ENCODE measurements at regions not wholly inside any gene's neighbourhood (a gene's known extent, or its start where the extent isn't known, plus 50 kb on each side); places are given as distances from the start of the nearest gene placed in this dataset.
"Not testable (repeated sequence)": the region's sequence is repeated elsewhere in the genome, so short reads cannot be mapped to it uniquely, and the experiment has no call there.

- DNase-seq (ENCODE audit: low spot score): no peak
Observed at GRCh38 chr6:9704989-9705388, 709.9 kb downstream of the TFAP2A start.

DNA sequence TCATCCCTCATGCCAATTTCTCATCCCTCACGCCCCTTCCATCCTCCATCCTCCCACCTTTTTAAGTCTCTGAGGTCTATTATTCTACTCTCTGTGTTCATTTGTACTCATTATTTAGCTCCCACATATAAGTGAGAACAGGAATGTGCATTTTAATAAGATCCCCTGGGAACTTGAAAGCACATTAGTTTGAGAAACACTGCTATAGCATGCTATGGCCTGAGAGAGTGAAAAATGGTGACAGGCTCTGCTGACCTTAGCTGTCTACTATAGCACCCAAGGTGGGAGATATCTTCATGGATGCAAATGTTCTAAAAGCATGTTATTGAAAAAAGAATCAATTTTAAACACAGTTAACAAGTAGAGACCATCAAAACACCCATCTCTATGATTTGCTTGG is 712.0 kb downstream of the TFAP2A start:
- no peak for DNase-seq (ENCODE audit: low spot score)

DNA sequence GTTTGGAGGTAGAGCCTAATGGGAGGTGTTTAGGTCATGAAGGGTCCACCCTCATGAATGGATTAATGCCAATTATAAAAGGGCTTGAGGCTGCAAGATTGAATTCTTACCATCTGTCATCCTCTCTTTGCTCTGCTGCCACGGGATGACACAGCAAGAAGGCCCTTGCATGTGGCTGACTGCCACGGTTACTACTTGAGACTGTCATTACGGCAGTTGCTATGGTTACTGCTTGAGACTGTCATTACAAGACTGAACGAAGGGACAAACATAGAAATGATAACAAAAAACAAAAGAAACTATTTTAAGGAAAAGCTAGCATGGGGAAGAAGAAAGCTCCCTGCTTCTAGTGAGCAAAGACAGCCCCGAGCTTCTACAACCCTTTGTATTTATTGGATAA is 715.0 kb downstream of the TFAP2A start:
- DNase-seq (ENCODE audit: low spot score): peak; percentile 7

DNA sequence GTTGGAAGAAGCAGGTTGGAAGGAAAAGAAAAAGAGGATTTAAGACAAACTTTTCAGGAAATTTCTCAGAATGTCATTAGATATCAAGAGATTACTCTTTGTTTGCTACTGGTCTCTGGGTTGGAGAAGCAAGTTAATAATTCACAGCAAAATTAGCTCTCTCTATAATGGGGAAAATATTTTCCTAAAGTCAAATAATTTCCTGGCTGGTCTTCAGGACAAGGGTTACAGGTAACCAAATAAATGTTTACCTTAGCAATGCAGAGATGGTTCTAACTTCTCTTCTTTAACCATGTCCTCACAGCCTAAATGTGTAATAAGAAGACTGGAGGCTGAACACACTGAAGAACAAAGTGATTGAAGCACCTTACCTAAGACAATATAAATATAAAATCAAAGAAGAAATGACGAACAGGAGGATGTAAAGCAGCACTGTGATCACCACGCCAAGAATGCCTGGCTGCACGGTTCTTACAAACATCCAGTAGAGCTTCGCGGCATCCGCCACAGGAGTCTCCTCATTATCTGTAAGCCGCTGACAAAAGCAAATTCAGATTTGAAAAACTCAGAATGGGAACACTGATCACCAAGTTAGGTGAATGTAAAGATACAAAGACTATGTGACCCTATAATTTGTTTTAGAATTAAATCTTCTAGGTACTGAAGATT is 717.5 kb downstream of the TFAP2A start:
- no peak for DNase-seq (ENCODE audit: low spot score)

DNA sequence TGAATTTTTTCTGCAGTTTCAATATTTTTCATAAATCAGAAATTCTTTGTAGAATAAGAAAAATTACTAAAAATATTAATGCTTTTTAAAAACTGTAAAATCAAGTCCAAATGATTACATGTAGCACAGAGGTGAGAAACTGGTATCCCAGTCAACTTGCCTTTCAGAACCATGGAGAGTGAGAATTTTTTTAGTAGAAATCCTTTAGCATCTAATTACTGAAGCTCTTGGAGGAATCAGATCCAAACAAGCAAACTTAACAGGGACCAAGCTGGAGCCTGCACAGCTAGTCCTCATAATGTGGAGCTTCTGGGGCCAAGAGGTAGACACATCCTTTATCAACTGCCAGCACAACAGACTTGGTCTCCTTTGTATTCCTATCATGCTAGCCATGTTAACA is 724.5 kb downstream of the TFAP2A start:
- no peak for DNase-seq (ENCODE audit: low spot score)

DNA sequence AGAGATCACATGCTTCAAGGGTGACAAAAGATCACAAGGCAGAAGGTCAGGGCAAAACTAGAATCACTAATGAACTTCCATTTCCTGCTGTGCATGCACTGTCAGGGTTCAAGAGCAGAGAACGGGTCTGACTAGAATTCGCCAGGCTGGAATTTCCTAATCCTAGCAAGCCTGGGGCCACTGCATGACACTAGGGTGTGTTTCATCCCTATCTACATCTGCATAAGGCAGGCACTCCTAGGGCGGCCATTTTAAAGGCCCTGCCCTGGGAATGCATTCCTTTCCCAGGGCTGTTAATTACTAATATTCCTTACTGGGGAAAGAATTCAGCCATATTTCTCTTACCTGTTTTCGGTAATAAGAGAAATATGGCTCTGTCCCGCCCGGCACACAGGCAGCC is 734.1 kb downstream of the TFAP2A start:
- not testable (repeated sequence) for DNase-seq (ENCODE audit: low spot score)

DNA sequence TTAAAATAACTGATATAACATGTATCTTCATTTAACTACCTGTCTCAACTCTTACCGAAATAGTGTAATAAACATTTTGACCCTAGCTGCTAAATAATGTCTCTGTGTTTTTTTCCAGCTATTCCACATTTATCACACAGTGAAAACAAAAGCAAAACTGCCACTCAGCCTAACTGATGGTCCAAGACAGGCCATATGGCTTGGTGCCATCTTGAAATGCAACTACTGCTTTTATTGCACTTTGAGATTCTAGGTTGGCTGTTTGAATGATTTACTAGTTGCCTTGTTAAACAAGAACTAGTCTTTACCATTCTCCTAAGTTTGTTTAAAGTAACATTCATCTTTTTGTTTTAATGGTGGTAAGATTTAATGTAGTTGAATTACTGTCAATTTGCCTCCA is 739.8 kb downstream of the TFAP2A start:
- DNase-seq (ENCODE audit: low spot score): no peak

DNA sequence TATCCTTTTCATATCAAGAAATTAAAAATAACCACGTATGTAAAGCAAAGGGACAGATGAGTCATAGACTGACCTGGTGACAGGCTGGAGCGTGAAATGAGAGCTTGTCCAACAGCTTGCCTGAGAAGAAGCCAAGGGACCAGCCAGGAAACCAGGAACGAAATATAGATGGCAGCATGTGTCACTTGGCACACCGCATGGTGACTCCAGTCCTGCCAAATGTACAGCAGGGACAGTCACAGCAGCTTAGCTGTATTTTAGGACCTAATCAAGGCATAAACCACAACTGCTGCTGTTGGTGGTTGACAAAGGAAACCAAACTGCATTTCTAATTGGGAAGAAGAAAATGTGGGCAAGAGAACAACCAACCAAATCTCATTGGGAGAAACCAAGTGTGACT is 755.0 kb downstream of the TFAP2A start:
- DNase-seq (ENCODE audit: low spot score): no peak

GRCh38 chr6:9657994-9658393 is 756.9 kb downstream of the TFAP2A start:
- DNase-seq (ENCODE audit: low spot score): no peak

DNA sequence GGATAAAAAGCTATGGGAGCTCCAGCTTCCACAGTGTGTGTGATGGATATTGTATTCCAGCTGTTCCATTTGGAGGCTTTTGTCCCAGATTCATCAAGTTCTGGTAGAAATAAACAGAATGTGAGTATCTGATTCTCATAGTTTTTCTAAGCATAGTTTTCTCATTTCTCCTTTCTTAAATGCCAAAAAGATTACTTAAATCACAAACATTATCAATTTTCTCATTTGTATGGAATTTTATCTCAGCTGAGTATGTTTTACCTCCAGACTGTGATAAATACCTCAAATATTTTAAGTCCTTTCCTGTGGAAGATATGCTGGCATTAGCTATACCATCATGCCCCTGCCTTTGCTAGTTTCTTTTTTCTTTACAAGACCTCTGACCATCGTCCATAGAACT is 767.3 kb downstream of the TFAP2A start:
- DNase-seq (ENCODE audit: low spot score): no peak

- no peak for DNase-seq (ENCODE audit: low spot score)
Observed at GRCh38 chr6:9647071-9647445, 767.8 kb downstream of the TFAP2A start.

- DNase-seq (ENCODE audit: low spot score): peak; percentile 34
Observed at GRCh38 chr6:9646342-9647070, 768.4 kb downstream of the TFAP2A start.

DNA sequence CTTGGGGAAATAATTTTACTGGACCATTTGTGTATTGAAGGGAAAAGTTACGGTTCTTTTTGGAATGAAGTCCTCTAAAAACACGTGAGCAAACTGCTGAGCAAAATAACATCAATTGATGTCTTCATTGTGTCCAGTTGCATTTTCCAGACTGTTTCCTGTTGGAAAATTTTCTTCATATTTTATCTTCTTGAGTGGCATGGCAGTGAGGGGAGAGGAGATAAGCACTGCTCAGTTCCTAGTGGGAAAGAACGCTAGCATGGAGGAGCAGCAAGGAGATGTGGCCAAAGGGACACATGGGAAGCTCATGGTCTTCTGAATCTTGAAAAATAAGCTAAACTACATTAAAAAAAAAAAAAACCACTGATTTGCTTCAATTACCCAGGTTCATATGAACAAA is 776.0 kb downstream of the TFAP2A start:
- no peak for DNase-seq (ENCODE audit: low spot score)

- DNase-seq (ENCODE audit: low spot score): no peak
Observed at GRCh38 chr6:9634776-9635175, 780.1 kb downstream of the TFAP2A start.

DNA sequence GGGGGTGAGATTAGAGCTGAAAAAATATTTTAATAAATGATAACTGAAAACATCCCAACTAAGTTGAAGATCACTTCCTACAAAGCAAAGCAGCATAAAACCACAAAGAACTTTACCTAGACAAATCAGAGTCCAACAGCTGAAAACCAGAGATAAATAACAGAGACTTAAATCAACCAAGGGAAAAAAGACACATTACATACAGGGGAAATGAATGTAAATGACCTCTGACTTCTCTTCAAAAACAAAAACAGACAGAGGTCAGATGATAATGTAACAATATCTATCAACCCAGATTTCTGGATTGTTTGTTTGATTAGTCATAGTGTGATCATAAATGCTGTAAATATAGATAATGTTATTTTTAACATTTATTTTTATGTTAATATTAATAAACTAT is 782.8 kb downstream of the TFAP2A start:
- DNase-seq (ENCODE audit: low spot score): no peak

GRCh38 chr6:9628819-9629218 is 786.1 kb downstream of the TFAP2A start:
- DNase-seq (ENCODE audit: low spot score): no peak

DNA sequence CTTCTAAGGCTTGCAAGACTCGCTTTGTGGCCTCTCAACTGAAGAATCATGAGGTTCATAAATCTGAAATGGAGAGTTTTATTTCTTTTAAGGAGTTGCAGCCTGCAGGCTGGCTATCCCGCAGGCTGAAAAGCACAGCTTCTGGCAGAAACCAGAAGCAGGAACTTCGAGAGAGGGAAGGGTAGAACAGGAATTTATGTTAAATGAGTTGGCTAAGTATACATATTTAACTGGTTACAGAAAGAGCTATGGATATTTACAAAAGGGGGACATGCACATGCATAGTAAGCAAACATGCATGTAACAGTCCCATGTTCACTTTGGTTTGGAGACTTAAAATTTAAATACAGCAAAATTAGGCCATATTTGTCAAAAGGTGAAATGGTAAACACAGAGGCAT is 787.0 kb downstream of the TFAP2A start:
- DNase-seq (ENCODE audit: low spot score): no peak

- DNase-seq (ENCODE audit: low spot score): no peak
Observed at GRCh38 chr6:9623985-9624384, 790.9 kb downstream of the TFAP2A start.

DNA sequence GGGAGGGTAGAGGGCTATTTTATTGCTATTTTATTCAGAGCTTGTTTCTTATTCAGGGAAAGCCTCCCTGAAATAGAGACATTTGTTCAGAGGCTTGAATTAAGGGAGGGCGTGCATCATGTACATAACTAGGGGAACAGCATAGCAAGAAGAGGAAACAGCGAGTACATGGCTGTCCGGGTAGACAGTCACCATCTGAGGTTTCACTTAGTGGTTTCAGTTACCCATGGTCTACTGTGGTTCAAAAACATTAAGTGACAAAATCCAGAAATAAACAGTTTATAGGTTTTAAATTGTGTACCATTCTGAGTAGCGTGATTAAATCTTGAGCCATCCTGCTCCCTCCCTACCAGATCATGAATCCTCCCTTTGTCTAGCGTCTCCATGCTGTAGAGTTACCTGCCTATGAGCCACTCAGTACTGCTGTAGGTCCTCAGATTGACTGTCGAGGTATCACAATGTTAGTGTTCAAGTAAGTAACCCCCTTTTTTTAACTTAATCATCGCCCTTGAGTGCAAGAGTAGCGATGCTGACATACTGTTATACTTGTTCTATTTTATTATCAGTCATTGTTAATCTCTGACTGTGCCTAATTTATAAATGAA is 791.5 kb downstream of the TFAP2A start:
- DNase-seq (ENCODE audit: low spot score): no peak

DNA sequence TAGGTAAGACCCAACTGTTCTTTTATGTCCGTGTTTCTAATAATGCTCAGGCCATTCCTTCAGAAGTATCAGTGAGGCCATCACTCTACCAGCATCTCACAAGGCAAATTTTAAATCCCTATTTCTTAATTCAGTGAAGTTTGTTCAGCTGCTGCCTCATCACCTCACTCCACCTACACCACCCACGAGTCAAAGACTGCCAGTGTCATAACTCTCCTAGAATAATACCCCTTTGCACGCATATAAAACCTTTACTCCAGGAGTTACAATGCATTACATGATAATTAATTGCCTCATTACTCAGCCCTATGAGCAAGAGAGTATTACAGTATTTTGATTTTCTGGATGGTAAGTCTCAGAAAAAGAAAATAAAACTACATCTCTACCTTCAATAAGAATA is 793.6 kb downstream of the TFAP2A start:
- peak; percentile 6 for DNase-seq (ENCODE audit: low spot score)

DNA sequence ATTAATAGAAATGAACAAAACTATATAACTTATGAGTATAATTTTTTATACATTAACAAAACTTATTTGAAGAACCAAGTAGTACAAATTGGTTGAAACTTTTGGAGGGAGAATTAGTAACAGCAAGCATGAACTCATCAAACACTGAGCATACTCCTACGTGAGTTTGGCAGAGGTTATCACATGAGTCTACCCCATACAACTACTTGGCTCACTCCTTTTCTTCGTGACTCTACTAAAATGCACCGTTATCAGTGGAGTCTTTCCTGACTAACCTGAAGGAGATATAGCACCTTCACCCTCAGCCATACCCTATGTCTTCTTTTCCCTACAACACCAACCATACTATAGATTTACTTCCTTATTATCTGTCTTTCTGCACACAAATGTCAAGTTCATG is 794.2 kb downstream of the TFAP2A start:
- no peak for DNase-seq (ENCODE audit: low spot score)

- no peak for DNase-seq (ENCODE audit: low spot score)
Observed at GRCh38 chr6:9620263-9620662, 794.6 kb downstream of the TFAP2A start.

- no peak for DNase-seq (ENCODE audit: low spot score)
Observed at GRCh38 chr6:9614778-9615177, 800.1 kb downstream of the TFAP2A start.

- no peak for DNase-seq (ENCODE audit: low spot score)
Observed at GRCh38 chr6:9612489-9612888, 802.4 kb downstream of the TFAP2A start.
